Stomach smooth muscle (tissue), 2 donors: ENCODE measurements at regions not wholly inside any gene's neighbourhood (a gene's known extent, or its start where the extent isn't known, plus 50 kb on each side); places are given as distances from the start of the nearest gene placed in this dataset.
"Not testable (repeated sequence)": the region's sequence is repeated elsewhere in the genome, so short reads cannot be mapped to it uniquely, and the experiment has no call there.

Experiments used
- H3K27ac ChIP-seq: one replicate; pipeline ENCODE4 v1.7.0; 2013; ENCODE audit warnings: mild to moderate bottlenecking, low read length, inconsistent platforms
- H3K27me3 ChIP-seq, 2 donors: one replicate each; pipeline ENCODE4 v1.7.0; 2013; ENCODE audit warnings: low read length in 2 of 2; ENCODE audit not compliant: insufficient read depth in 2 of 2, control insufficient read depth in 1 of 2
- H3K36me3 ChIP-seq, 2 donors: one replicate each; pipeline ENCODE4 v1.7.0; 2013; ENCODE audit warnings: low read length in 2 of 2; ENCODE audit not compliant: control insufficient read depth in 2 of 2, insufficient read depth in 2 of 2
- H3K4me1 ChIP-seq: one replicate; pipeline ENCODE4 v1.7.0; 2013; ENCODE audit warnings: low read length; ENCODE audit not compliant: control insufficient read depth, insufficient read depth
- H3K4me3 ChIP-seq, 2 donors: one replicate each; pipeline ENCODE4 v1.7.0; 2013; ENCODE audit warnings: low read length in 2 of 2
- H3K9ac ChIP-seq, 2 donors: one replicate each; pipeline ENCODE4 v1.7.0; 2013; ENCODE audit warnings: low read length in 2 of 2, mild to moderate bottlenecking in 1 of 2
- H3K9me3 ChIP-seq, 2 donors: one replicate each; pipeline ENCODE4 v1.7.0; 2013; ENCODE audit warnings: low read length in 2 of 2; ENCODE audit not compliant: control insufficient read depth in 2 of 2
- donor health status: healthy.
- donor health status: Pancreatic carcinoma.

DNA sequence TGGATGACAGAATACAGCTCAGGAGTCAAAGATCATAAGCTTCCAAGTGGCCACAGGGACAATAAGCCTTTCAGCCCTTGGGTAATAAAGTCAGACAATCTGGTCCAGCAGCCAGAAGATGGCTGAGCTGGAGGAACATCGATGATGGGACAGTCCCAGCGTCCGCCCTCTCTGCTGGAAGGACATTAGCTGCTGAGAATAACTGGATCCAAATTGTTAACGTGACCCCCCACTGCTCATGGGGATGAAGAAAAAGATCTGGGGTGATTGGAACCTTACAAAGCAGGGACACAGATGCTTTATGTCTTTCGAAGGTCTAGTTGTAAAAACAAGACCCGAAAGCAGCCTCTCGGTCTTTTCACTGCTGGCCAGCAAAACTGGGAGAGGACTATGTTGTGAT is 71.0 kb downstream of the IGLL5 start:
- H3K36me3 ChIP-seq, result no peaks in the 10 kb centered on the region

DNA sequence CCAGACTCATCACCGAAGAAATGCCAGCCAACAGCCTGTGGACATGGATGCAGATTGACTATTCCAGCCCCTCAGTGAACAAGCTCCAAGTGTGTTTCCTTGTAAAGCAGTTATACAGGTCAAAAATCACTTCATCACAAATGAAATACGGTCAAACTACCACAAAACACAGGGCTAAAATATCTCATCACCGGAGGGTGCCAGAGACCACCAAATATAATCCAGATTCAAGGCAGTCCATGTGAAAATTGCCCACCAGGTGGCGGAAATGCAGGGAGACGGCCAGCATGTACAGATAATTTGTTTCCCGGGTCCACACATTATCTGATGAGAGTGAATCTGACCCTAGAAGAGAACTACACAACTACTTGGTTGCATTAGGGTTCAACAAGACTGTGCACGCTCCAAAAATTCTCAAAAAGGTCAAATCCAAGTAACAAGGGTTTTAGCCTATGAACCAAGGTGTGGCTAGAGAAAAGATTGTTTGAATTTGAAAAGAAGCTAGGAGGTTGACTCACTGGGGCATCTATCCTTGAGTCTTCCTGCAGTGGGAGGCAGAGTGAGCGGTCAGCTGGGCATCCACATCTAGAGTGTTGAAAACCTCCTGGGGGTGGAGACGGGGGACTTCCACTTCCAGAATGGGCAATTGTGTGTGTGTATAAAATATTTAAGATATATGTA is 71.7 kb downstream of the IGLL5 start:
- Histone ChIP-seq H3K4me1 (no peaks in the 10 kb centered on the region), H3K36me3 (no peaks in the 10 kb centered on the region), H3K9ac (no peak overlapping the region), H3K27ac (no peak overlapping the region), H3K27me3 (peaks cover 2 to 13% of the 10 kb centered on the region in 2 donors), H3K4me3 (no peak overlapping the region), H3K9me3 (no peaks in the 10 kb centered on the region)

More for the DNA sequence above, 71.0 kb downstream of the IGLL5 start:
- Histone ChIP-seq H3K4me1 (no peaks in the 10 kb centered on the region), H3K27ac (no peak overlapping the region), H3K27me3 (peaks cover 2 to 16% of the 10 kb centered on the region in 2 donors), H3K4me3 (no peak overlapping the region), H3K9me3 (no peaks in the 10 kb centered on the region), H3K9ac (no peak overlapping the region)

GRCh38 chr22:22960307-22960706 is 72.7 kb downstream of the IGLL5 start:
- no peak overlapping the region for H3K27ac ChIP-seq
- peaks cover 0 to 12% of the 10 kb centered on the region in 2 donors for H3K27me3 ChIP-seq
- no peaks in the 10 kb centered on the region for H3K9me3 ChIP-seq
- no peaks in the 10 kb centered on the region for H3K36me3 ChIP-seq
- H3K4me1 ChIP-seq, result no peaks in the 10 kb centered on the region
- H3K9ac ChIP-seq, result no peak overlapping the region
- no peak overlapping the region for H3K4me3 ChIP-seq

DNA sequence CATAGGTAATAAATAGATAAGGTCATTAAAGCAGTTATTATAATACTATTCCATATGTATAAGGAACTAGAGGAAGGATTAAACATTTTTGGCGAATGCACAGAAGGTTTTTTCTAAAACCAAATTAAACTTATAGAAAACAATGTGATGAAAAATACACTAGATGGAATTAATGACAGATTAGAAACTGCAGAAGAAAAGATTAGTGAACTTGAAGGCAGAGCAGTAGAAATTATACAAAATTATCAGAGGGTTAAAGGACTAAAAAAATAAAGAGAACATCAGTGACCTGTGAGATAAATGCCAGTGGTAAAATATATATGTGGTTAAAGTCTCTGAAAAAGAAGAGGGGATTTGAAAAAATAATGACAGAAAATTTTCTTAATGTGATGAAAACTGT is 74.0 kb downstream of the IGLL5 start:
- Histone ChIP-seq H3K9me3 (no peaks in the 10 kb centered on the region), H3K9ac (no peak overlapping the region), H3K36me3 (no peaks in the 10 kb centered on the region), H3K27me3 (peaks cover 0 to 6% of the 10 kb centered on the region in 2 donors), H3K27ac (no peak overlapping the region), H3K4me1 (no peaks in the 10 kb centered on the region), H3K4me3 (no peak overlapping the region)

GRCh38 chr22:22968366-22968765 is 80.8 kb downstream of the IGLL5 start:
- H3K9me3 ChIP-seq, result no peaks in the 10 kb centered on the region
- peaks cover 3 to 5% of the 10 kb centered on the region in 2 donors for H3K27me3 ChIP-seq
- H3K36me3 ChIP-seq, result no peaks in the 10 kb centered on the region
- no peak overlapping the region for H3K4me3 ChIP-seq
- H3K27ac ChIP-seq, result no peak overlapping the region
- H3K4me1 ChIP-seq, result no peaks in the 10 kb centered on the region
- H3K9ac ChIP-seq, result no peak overlapping the region

GRCh38 chr22:22972605-22973004 is 85.0 kb downstream of the IGLL5 start:
- H3K4me3 ChIP-seq, H3K27me3 ChIP-seq, H3K36me3 ChIP-seq, H3K27ac ChIP-seq, H3K4me1 ChIP-seq, H3K9ac ChIP-seq, H3K9me3 ChIP-seq: not testable (repeated sequence)

DNA sequence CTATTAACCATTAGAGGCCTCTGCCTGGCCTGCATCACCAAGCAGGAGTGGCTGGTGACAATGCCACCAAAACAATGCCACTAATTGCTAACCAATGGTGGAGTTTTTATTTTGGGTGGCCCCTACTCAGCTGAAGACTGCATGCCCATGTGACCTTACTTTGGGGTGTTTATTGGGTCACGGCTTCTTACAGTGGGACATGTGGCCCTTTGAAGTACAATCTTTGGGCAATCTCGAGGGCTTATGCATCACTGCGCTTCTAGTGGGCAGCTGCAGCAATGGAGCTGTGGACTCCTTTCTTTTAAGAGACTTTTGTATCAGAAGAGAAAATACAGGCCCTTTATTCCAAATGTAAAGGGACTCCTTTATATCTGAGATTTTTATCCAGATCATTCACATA is 85.7 kb downstream of the IGLL5 start:
- H3K27me3 ChIP-seq, result peaks cover 1 to 2% of the 10 kb centered on the region in 2 donors
- no peaks in the 10 kb centered on the region for H3K9me3 ChIP-seq
- H3K4me1 ChIP-seq, result no peaks in the 10 kb centered on the region
- H3K9ac ChIP-seq, result no peak overlapping the region
- H3K27ac ChIP-seq, result no peak overlapping the region
- no peak overlapping the region for H3K4me3 ChIP-seq
- no peaks in the 10 kb centered on the region for H3K36me3 ChIP-seq

- Histone ChIP-seq H3K4me1 (no peaks in the 10 kb centered on the region), H3K4me3 (no peak overlapping the region), H3K36me3 (no peaks in the 10 kb centered on the region), H3K27me3 (no peaks in the 10 kb centered on the region), H3K9me3 (no peaks in the 10 kb centered on the region), H3K27ac (no peak overlapping the region), H3K9ac (no peak overlapping the region)
Measured at GRCh38 chr22:22974156-22974555, 86.5 kb downstream of the IGLL5 start.

- H3K4me1 ChIP-seq, result no peaks in the 10 kb centered on the region
- no peaks in the 10 kb centered on the region for H3K36me3 ChIP-seq
- no peaks in the 10 kb centered on the region for H3K9me3 ChIP-seq
Measured at GRCh38 chr22:22974795-22975580, 87.4 kb downstream of the IGLL5 start.

GRCh38 chr22:22976033-22976922 is 88.7 kb downstream of the IGLL5 start:
- Histone ChIP-seq H3K9me3 (no peaks in the 10 kb centered on the region), H3K4me1 (no peaks in the 10 kb centered on the region), H3K36me3 (no peaks in the 10 kb centered on the region), H3K9ac (no peak overlapping the region), H3K27me3 (no peaks in the 10 kb centered on the region), H3K4me3 (no peak overlapping the region), H3K27ac (no peak overlapping the region)

More at GRCh38 chr22:22974795-22975580, 87.4 kb downstream of the IGLL5 start:
- no peak overlapping the region for H3K4me3 ChIP-seq
- no peak overlapping the region for H3K9ac ChIP-seq
- no peak overlapping the region for H3K27ac ChIP-seq
- H3K27me3 ChIP-seq, result no peaks in the 10 kb centered on the region
